NCI-H2227 treated with DMSO at 0.1 percent for 48 hours (cell line): ENCODE measurements at regions not wholly inside any gene's neighbourhood (a gene's known extent, or its start where the extent isn't known, plus 50 kb on each side); places are given as distances from the start of the nearest gene placed in this dataset.
A peak's percentile ranks its signal among the peaks of the same experiment; 100 is the strongest.

Experiments used
- DNase-seq: peaks from one replicate; lab custom pipeline; 2025; lab: John Stamatoyannopoulos, UW

DNA sequence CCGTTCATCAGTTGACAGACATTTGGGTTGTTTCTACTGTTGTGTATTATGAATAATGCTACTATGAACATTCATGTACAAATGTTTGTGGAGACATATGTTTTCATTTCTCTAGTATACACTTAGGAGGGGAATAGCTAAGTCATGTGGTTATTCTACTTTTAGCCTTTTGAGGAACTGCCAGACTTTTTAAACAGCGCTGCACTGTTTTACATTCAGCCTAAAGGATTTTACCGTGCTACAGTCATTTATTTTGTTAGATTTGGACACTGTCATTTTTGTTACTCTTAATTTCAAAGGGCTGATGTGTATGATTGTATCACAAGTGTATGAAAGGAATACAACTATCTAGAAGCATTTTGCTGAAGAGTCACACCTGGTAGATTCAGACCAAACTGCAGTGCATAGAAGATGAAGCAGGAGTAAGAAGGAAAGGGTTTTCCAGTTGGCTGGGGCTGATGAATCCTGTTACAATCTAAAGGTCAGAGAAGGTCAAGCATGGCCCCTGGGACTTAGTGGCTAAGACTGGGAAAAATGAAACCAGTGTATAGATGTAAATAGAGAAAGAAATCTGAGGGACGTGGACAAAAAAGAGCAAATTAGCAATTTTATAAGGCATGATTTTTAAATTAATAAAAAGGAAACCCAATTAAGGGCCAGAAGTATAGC is 509.7 kb downstream of the PSAT1 start:
- DNase-seq, result no peak

DNA sequence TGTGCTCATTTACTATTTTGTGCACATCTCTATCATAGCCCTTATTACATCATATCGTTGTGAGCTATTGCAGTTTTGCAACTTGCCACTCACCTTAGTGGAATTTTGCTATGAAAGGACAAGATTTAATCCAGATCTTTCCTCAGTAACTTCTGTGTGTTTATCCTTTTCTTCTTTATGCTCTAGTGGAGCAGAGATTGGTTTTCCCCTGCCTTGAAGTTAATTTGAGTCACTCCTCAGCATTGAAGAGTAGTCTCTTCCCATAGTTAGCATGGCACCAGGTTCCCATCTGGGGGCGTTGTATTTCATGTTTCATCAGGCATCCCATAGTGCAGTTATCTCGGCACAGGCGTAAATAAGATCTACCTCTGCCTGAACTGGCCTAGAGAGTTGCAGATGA is 510.4 kb downstream of the PSAT1 start:
- no peak for DNase-seq

DNA sequence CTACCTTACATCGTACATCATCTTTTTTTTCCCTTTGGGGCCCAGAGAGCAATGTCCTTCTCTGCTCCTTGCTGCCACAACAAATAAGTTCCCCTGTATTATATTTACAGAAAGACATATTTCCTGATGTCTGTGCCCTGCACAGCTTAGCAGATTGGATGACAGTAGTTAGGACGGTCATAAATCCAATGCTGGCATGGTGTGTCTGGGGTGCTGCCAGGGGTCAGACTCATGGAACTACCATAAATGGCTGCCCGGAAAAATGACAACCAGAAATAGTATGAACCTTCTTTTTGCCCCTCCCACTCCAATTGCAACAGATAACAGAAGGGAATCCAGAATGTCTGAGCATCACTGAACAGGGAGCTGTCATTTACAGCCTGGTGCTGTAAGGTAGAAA is 511.1 kb downstream of the PSAT1 start:
- DNase-seq, result no peak

DNA sequence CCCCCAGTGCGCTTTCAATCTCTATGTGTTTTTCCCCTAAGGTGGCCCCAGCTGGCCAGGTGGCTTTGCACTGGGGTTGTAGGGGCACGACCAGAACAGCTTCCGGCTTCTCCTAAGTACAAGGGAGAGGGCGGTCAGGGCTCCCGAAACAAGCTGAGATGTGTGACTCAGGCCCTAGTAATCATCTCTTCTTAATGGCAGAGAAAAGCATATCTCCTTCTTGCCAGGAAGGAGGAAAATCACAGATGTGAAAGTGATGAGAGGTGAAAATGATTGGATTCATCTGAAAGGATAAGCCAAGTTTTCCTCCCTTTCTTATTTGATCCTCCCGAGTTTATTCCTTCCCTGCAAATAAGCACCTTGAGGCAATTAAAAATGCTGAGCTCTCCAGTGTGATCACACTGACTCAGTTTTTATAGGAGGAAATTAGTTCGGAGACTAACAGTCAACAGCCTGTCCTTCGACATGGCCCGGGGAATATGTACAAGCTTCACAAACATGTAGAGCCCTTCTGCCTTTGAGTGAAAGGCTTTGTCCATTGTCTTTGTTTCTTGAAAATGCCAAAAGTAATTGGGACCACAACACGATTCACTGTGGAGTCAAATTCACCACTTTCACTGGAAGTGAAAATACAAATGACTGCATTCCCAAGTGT is 514.8 kb downstream of the PSAT1 start:
- peak; percentile 56 for DNase-seq

DNA sequence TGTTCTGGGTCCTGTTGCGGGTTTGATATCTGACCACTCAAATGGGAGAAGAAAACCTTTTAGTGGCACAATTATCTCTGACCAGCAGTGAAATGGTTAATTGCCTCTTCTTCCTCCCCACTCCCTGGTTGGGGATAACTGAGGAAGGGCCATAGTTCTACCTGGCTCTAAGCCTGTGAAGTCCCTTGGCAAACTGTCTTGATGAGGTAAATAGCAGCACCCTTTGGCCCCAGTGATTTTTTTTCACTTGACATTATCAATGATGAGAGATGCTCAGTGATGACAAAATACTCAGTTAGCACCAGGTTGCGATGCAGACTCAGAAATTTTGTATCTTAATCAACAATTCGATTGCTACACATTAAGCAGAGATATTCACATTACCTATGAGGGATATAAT is 515.7 kb downstream of the PSAT1 start:
- no peak for DNase-seq

DNA sequence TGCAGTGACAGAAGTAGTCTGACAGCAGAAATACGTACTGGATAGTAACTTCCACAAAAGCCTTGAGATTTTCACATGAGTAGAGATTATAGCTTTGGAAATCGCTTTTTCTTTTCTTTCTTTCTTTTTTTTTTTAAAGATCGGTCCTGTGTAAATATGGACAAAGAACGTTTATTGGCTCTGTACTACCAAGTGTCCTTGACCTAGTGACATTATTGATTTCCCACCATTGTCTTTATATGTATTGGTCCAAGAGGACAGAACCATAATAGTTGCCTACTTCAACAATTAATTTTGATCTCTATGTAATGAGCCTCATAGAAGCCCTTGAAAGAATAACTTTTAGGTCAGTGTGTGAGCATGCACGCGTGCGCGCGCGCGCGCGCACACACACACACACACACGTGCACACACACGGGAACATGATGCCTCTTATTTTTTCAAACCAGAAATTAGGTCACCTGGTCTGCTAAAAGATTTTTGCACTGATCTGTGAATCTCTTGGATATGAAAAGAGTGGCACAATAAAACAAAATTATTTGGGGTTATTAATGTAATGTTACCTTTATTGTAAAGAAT is 516.8 kb downstream of the PSAT1 start:
- DNase-seq, result peak; percentile 45

DNA sequence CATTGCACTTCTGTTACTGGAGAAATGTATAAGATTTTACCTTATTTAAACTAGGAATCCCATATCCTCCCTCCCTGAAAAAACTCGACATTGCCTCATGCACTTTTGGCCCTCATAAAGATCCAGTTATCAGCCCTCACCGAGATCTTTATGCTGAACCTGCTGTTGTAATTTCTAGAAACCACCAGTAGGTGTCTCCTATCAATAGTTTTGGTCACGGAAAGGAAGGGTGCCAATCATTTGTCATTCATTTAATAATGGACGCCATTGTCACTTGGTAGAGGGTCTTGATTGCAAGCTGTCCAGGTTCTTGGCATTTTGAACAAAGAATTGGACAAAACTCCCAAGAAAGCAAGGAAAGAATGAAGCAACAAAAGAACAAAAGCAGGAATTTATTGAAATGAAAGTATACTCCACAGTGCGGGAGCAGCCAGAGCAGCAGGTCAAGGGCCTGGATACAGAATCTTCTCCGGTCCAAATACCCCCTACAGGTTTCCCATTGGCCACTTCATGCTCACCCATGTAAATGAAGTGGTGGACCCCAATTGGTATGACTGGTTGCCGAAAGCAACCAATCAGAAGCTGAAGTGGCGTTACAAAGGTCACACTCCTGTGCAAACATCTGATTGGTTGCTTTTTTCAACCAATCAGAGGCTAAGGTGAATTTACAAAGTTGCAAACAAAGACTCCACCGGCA is 524.3 kb downstream of the PSAT1 start:
- DNase-seq, result peak; percentile 25

DNA sequence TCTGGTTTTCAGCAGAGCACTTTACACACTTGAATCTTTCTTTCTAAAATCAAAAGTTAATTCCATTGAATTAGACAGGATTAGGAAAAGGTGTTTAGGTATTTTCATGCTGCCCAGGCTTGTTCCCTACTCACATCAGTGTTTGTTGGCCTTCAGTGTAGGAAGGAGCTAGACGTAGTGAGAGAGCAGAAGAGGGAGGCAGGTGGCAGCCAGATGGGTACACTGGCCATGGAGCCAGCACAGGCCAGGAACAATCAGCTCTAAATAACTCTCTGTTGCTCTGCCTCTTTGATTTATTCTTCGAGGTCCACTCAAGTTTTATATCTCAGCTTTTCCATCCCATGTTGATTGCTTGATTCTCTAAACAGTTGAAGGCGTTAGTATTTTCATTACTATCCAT is 529.6 kb downstream of the PSAT1 start:
- DNase-seq, result no peak

DNA sequence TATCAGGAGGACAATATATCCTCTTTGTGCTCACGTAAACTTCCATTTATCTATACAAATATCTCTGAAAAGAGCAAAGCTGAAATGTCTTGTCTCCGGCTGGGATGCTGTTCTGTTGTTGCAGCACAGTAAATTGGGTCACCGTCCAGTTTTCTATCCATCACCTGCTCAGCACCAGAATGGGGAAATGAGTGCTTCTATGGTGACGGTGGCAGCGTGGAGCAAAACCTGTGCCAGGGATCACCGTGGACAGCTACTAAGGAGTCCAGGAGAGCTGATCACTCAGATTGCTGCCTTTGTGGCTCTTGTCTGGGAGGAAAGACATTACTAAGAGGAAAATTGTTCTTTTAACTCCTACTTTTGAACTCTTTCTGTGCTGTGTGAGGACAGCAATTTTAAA is 531.6 kb downstream of the PSAT1 start:
- no peak for DNase-seq

DNA sequence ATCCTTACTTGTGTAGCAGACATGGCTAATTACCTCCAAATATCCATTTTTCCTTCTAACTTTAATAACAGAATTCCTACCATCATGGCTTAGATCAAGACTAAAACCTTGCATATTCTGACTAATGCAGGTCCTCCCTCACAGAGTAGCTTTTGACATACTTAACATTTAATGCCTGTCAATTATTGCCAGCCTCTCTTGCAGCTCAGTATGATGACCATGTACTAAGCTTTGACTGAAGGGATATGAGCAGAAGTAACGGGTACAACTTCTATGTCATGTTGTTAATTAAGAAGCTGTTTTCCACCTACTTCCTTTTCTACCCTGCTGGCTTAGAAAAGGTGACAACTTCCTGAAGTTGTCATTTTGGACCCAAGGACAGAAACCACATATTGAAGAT is 533.4 kb downstream of the PSAT1 start:
- DNase-seq, result no peak

DNA sequence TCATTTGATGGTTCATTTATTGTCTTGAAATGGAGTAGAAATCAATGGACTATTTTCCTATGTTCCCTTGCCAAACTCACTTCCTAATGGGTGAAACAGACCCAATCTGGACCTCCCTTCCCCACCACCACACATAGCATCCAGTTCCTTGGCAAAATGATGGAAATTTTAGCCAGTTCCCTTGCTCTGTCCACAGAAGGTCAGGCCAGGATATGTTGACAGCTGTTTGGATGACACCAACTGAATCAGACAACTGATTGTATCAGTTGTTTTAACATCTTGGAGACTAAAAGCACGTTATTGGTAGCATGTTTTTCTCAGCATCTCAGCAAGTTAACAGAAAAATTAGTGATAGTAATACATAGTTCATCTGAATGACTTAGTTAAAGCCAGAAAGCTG is 534.8 kb downstream of the PSAT1 start:
- no peak for DNase-seq

DNA sequence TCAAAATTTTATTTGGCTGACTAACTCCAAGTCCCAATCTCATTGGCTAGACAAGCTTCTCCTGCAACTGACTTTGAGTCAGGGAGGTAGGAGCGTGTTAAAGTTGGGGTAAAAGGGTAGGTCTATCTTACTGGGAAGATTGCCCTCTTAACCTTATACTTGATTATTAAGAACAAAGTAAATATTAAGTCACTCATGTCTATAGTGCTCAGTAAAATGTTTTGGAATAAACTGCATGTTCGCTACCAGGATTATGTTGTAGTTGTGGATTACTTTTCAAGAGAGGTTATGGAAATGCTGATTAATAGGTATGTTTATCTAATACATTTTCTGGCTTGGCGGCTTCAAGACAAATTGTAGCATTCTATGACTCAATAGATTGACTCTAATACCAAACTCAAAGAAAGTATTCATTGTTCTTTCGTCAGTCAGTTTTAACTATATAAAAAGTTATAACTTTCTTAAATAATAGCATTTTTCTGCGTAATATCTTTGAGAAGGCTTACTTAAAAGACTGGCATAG is 539.1 kb downstream of the PSAT1 start:
- DNase-seq, result no peak

DNA sequence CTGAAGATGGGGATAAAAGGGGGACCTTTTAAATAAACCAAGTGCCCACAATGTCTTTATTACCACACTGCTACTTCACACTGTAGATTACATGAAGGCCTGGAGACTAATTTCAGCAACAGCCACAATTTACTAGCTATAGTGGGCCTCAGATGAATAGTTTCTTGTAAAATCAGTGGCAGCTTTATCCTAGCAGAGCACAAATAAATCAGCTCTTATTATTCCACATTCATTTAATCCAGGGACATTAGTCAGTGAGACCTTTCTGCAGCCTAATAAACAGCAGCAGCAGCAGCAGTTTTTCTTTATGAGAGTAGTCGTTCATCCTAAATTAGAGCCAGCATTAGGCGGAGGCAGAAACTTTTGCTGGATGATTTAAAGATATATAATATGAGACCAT is 542.3 kb downstream of the PSAT1 start:
- no peak for DNase-seq

DNA sequence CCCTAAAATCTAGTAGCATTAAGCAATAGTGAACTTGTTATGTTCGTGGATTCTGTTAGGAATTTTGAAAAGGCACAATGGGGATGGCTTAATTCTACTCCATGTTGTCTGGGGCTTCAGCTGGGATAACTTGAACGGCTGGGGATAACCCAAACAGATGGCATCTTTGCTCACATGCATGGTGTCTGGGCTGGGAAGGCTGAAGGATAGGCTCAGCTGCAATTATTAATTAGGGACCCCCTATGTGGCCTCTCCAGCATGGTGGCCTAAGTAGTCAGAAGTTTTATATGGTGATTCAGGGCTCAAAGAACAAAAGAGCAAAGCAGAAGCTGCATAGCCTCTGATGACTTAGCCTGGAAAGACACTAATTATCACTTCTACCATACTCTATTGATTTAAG is 551.1 kb downstream of the PSAT1 start:
- no peak for DNase-seq

DNA sequence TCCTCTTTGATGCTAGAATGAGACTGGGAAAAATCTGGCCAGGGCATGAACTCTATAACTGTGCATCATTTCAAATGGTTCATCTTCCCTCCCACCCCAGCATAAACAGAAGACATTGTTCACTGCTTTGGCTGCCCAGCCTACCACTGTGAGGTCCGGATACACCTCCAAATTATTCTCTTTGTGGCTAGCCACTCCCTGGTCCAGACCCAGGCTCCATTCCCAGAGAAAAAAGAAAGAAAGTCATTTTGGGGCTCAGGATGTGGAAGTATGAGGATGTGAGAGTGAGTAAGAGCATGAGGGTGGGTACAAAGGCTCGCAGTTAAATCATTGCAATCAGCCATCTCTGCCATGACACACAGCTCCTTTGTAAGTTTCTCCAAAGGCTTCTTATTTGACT is 559.2 kb downstream of the PSAT1 start:
- no peak for DNase-seq

DNA sequence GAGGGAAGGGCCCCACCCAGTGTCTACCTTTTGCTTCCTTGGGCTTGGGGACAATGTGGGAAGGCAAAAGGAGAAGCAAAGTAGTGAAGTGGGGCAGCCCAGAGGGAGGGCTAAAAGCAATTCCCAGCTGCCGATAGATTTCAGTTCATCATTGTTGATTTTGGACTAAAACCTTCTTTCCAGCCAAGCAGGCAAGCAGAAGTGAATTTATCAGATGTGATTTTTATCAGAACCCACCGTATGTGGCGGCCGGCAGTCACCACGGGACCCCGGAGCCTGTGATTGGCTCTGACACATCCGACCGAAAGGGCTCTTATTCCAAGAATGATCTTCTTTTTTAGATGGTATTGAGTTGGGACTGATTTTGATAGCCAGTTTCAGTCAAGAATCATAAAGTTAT is 559.9 kb downstream of the PSAT1 start:
- DNase-seq, result no peak

DNA sequence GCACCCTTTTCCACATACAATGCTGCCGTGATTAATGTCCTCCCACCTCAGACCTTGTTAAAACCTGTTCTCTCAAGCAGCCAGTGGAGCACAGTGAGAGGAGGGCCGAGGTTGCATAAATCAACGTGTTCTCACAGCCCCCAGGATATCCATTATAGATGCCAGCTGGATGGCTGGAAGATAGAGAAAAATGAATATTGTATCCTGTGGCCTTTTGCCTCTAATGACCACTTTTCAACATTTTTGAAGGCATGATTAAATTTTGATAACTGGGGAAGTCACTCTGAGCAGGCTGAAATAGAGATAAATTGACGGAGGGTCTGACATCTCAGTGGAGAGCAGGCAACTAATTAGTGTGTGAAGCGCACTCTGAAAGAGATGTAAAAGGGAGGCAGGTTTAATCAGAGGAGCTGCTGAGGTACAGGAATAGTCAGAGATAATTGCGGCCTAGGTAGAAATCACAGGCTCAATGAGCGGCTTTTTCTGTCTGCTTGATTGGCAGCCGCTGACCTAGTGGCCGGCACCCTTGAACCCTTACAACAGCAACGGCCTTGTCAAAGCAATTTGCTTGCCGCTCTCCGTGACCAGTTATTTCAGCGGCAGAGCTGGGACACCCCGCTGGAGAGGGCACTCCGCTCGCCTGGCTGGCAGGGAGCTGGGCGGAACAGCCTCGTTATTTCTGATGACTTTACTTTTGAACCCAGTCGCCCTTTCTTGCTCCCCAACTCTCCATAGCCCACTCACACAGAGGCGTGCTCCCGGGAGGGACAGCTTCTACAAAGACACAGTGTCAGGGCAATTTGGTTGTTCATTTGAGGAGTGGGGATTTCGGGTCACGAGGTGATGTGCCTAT is 560.7 kb downstream of the PSAT1 start:
- peak; percentile 96 for DNase-seq

DNA sequence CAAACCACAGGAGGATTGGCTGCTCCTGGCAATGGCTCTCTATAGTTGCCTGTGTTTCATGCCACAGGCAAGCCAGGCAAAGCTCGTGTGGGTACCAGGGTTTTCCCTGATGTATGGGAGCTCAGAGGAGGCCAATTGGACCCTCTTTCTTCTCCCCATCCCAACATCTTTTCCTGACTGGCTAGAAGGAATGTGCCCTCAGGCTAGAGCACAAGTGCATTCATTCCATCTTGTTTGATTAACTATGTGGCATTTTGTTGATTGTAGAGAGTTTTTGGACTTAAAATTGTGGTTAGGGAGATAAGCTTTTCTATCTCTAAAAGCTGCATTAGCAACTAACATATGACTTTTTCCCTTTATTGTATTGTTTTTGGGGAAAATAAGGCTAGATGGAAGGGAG is 561.3 kb downstream of the PSAT1 start:
- DNase-seq, result no peak

DNA sequence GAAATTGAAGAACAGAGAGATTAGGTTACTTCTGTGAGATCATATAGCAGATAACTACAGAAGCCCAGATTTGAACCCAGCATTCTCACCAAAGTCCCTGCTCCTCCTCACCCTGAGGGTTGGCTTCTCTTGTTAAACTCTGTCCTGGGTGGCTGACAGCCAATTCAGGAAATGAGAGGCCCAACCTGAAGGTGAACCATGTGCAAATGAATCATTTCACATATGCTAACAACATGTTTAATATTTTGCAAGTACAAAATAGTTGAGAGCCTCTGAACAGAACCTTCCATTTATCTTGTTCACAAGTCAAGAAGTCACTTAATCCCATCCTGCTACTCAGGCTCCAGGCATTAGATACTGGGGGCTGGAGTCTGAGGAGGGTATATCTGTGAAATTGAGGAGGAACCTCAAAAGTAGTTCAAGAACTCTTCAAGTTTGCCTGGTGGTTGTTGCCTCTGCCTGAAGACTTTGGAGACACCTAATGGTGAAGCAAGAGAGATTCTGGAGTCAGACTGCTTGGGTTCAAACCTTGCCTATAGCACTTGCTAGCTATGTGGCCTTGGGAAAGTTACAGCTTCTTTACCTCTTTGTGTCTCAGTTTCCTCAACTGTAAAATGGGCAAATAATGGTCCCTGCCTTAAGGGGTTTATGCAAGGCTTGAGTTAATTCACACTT is 564.0 kb downstream of the PSAT1 start:
- no peak for DNase-seq

DNA sequence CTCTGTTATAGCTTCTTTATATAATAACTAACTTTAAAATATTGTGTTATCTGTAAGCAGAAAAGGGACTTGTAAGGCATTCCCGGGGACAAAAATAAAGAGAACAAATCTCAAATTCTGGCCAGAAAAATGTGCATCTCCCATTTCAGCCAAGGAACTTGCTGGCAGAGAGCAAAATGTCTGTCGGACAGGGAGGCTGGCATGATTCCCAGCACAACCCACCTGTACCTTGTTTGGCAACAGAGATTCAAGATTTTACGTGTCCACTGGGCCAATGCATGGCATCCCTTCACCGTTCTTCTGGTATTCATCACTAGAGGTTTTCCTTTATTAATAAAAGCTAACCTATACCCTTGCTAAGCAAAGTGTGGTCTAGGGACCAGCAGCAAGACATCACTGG is 566.6 kb downstream of the PSAT1 start:
- DNase-seq, result no peak

DNA sequence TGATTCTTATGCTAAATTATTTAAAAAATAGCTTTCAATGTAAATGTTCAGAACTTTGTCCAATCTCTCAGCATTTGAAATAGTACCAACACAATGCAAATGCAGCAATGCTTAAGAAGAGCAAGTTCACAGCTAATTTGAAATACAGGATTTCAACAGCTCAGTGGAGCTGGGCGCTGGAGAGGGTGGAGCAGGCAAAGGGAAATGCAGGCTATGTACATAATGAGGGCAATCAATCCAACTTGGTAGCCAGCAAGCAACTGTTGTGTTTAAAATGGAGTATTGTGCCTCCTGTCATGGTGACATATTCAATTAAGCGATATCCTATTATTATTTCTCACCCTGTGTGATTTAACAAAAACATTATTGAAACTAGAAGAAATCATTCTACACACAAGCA is 568.8 kb downstream of the PSAT1 start:
- peak; percentile 22 for DNase-seq
